ENCODE measurements at regions not wholly inside any gene's neighbourhood (a gene's known extent, or its start where the extent isn't known, plus 50 kb on each side); places are given as distances from the start of the nearest gene placed in this dataset.
"Not testable (repeated sequence)": the region's sequence is repeated elsewhere in the genome, so short reads cannot be mapped to it uniquely, and the experiment has no call there.

DNA sequence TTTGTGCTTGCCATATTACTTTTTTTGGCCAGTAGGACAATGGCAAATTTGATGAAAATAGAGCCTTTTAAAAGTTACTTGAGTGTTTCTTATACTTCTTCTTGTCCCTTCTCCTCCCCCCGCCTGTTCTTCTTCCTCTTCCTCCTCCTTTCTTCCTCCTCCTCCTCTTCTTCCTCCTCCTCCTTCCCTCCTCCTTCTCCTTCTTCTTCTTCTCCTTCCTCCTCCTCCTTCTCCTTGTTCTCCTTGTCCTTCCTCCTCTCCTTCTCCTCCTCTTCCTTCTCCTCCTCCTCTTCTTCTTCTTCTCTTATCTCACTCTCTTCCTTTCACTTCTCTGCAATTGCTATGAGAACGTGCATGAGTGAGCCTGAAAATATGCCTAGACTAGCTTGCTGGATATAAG, 466.2 kb upstream of the NR5A2 start:
- no peaks in the 10 kb centered on the region for H3K27me3 ChIP-seq (ENCODE audit: insufficient read depth, low read length, poor library complexity, severe bottlenecking)
- no peaks in the 10 kb centered on the region for H3K36me3 ChIP-seq (ENCODE audit: insufficient read depth, low read length)
- no peak overlapping the region for H3K27ac Mint-ChIP-seq
- H3K9me3 ChIP-seq (ENCODE audit: low read length): no peaks in the 10 kb centered on the region
- no peak overlapping the region for H3K27ac ChIP-seq (ENCODE audit: low read depth, low read length)
- no peaks in the 10 kb centered on the region for H3K36me3 Mint-ChIP-seq
- DNase-seq: no peak
- ChIA-PET CTCF (no interaction called here), POLR2A (no interaction called here)
- no peaks in the 10 kb centered on the region for H3K9me3 Mint-ChIP-seq
- no peak overlapping the region for H3K4me3 ChIP-seq (ENCODE audit: low read length)
- no peak overlapping the region for H3K4me3 Mint-ChIP-seq
- H3K4me1 Mint-ChIP-seq: no peaks in the 10 kb centered on the region
- peaks cover 5 to 22% of the 10 kb centered on the region in 2 donors for H3K27me3 Mint-ChIP-seq
- no peaks in the 10 kb centered on the region for H3K4me1 ChIP-seq (ENCODE audit: insufficient read depth, low read length)

DNA sequence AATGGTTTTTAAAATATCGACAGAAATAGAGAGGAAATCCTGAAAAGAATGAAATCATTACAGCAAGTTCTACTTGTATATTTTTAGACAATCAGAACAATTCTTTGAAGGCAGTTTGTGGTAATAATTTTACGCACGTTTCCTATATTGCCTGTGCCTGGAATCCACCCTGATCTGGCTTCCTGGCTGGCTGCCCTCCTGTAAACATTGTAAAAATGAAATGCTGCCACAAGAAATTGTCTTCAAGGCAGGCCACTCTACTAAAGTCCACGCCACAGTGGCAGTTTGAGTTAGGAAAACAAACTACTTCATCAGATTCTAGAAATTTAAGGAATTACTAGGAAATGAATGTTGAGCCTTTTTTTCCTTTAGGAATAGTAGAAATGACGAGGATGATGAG, 454.5 kb upstream of the NR5A2 start:
- Histone ChIP-seq H3K9me3 (ENCODE audit: low read length) (no peaks in the 10 kb centered on the region), H3K4me1 (ENCODE audit: insufficient read depth, low read length) (no peaks in the 10 kb centered on the region), H3K27me3 (ENCODE audit: insufficient read depth, low read length, poor library complexity, severe bottlenecking) (no peaks in the 10 kb centered on the region), H3K27ac (ENCODE audit: low read depth, low read length) (no peak overlapping the region), H3K36me3 (ENCODE audit: insufficient read depth, low read length) (no peaks in the 10 kb centered on the region), H3K4me3 (ENCODE audit: low read length) (no peak overlapping the region)
- ChIA-PET POLR2A (no interaction called here), CTCF (no interaction called here)
- H3K36me3 Mint-ChIP-seq: no peaks in the 10 kb centered on the region
- no peak overlapping the region for H3K27ac Mint-ChIP-seq
- no peaks in the 10 kb centered on the region for H3K4me1 Mint-ChIP-seq
- peaks cover 3 to 12% of the 10 kb centered on the region in 2 donors for H3K27me3 Mint-ChIP-seq
- H3K9me3 Mint-ChIP-seq: peaks cover 0 to 2% (median 0%) of the 10 kb centered on the region in 5 donors
- no peak for DNase-seq
- H3K4me3 Mint-ChIP-seq: no peak overlapping the region

DNA sequence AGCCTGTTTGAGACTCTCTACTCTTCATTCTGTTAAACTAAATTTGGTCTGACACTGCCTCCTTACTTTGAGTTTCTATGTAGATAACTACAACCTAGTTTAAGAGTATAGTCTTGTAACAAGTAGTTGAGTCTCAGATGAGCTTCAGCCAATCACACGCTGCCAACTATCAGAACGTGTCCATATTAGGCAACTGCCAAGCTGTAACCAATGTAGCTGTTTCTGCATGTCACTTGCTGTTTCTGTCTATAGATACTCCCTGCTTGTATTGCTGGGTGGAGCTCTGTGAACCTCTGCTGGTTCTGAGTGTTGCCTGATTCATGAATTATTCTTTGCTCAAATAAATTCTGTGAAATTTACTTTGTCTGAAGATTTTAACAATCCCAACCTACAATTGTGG, 452.6 kb upstream of the NR5A2 start:
- Mint-ChIP-seq H3K36me3 (no peaks in the 10 kb centered on the region), H3K9me3 (peaks cover 0 to 2% (median 0%) of the 10 kb centered on the region in 5 donors), H3K4me3 (no peak overlapping the region), H3K27ac (no peak overlapping the region), H3K27me3 (peaks cover 7 to 12% of the 10 kb centered on the region in 2 donors), H3K4me1 (no peaks in the 10 kb centered on the region)
- H3K4me1 ChIP-seq (ENCODE audit: insufficient read depth, low read length): no peaks in the 10 kb centered on the region
- H3K4me3 ChIP-seq (ENCODE audit: low read length): no peak overlapping the region
- no peaks in the 10 kb centered on the region for H3K27me3 ChIP-seq (ENCODE audit: insufficient read depth, low read length, poor library complexity, severe bottlenecking)
- ChIA-PET CTCF (no interaction called here), POLR2A (no interaction called here)
- H3K36me3 ChIP-seq (ENCODE audit: insufficient read depth, low read length): no peaks in the 10 kb centered on the region
- no peak for DNase-seq
- no peak overlapping the region for H3K27ac ChIP-seq (ENCODE audit: low read depth, low read length)
- H3K9me3 ChIP-seq (ENCODE audit: low read length): no peaks in the 10 kb centered on the region

DNA sequence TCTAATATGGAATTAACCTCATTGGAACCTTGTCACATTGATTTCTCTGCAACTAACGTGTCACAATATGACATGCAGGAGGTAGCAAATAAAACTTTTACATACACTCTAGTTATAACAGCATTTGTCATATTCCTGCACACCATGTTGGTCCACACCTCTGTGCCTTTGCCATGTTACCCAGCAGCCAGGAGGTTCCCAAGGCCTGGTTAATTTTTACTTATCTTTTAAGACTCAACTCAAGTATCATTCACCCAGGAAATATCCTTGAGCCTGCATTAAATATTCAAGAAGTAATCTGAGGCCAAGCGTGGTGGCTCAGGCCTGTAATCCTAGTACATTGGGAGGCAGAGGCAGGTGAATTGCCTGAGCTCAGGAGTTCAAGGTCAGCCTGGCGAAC, 447.2 kb upstream of the NR5A2 start:
- Histone ChIP-seq H3K4me3 (ENCODE audit: low read length) (no peak overlapping the region), H3K4me1 (ENCODE audit: insufficient read depth, low read length) (no peaks in the 10 kb centered on the region), H3K27me3 (ENCODE audit: insufficient read depth, low read length, poor library complexity, severe bottlenecking) (no peaks in the 10 kb centered on the region), H3K9me3 (ENCODE audit: low read length) (no peaks in the 10 kb centered on the region), H3K27ac (ENCODE audit: low read depth, low read length) (no peak overlapping the region), H3K36me3 (ENCODE audit: insufficient read depth, low read length) (no peaks in the 10 kb centered on the region)
- H3K36me3 Mint-ChIP-seq: no peaks in the 10 kb centered on the region
- CTCF ChIA-PET: no interaction called here
- H3K4me1 Mint-ChIP-seq: no peaks in the 10 kb centered on the region
- no peaks in the 10 kb centered on the region for H3K9me3 Mint-ChIP-seq
- peaks cover 7 to 16% of the 10 kb centered on the region in 2 donors for H3K27me3 Mint-ChIP-seq
- H3K27ac Mint-ChIP-seq: no peak overlapping the region
- POLR2A ChIA-PET: no interaction called here
- no peak overlapping the region for H3K4me3 Mint-ChIP-seq
- DNase-seq: no peak

DNA sequence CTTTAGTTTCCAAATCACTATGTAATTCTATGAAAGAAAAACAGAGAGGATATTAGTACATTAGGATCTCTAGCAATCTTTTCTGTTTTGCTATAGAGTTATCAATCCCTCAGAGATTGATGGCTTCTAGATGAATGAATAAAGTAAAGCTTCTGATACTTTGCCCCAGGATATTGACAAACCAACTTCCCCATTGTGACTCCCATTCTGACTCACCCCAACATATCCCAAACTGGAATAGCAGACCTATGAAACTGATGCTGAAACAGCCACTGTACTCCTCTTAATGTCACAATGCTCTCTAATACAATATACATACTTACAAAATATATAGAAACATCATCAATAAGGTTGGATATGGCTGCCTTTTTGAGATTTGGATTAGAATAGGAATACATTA, 442.1 kb upstream of the NR5A2 start:
- no peak overlapping the region for H3K27ac ChIP-seq (ENCODE audit: low read depth, low read length)
- Mint-ChIP-seq H3K4me1 (peaks cover 0 to 3% (median 0%) of the 10 kb centered on the region in 3 donors), H3K36me3 (peaks cover 0 to 2% (median 0%) of the 10 kb centered on the region in 3 donors), H3K27me3 (peaks cover 2 to 4% of the 10 kb centered on the region in 2 donors), H3K4me3 (no peak overlapping the region), H3K9me3 (no peaks in the 10 kb centered on the region), H3K27ac (no peak overlapping the region)
- DNase-seq: no peak
- H3K9me3 ChIP-seq (ENCODE audit: low read length): no peaks in the 10 kb centered on the region
- no peaks in the 10 kb centered on the region for H3K4me1 ChIP-seq (ENCODE audit: insufficient read depth, low read length)
- ChIA-PET CTCF (no interaction called here), POLR2A (no interaction called here)
- no peak overlapping the region for H3K4me3 ChIP-seq (ENCODE audit: low read length)
- H3K27me3 ChIP-seq (ENCODE audit: insufficient read depth, low read length, poor library complexity, severe bottlenecking): no peaks in the 10 kb centered on the region
- no peaks in the 10 kb centered on the region for H3K36me3 ChIP-seq (ENCODE audit: insufficient read depth, low read length)

DNA sequence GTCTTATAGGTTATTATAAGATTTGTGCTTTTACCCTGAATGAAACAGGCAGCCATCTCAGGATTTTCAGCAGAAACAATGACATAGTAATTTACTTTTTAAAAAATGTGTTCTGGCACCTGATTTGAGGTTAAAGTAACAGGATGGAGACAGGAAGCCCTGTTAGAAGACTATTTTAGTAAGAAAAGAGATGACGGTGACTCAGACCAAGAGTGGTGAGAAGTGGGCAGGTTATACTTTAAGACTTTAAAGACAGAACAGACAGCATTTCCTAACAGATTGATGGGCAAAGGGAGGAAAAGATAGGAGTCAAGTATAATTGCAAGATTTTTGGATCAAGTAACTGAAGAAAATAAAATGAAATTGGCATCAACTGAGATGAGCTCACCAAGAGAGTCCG, 436.8 kb upstream of the NR5A2 start:
- Mint-ChIP-seq H3K36me3 (peaks cover 0 to 2% (median 0%) of the 10 kb centered on the region in 3 donors), H3K27me3 (peaks cover 6 to 11% of the 10 kb centered on the region in 2 donors), H3K9me3 (no peaks in the 10 kb centered on the region), H3K4me3 (no peak overlapping the region), H3K27ac (no peak overlapping the region), H3K4me1 (peaks cover 0 to 7% (median 0%) of the 10 kb centered on the region in 3 donors)
- no peak overlapping the region for H3K27ac ChIP-seq (ENCODE audit: low read depth, low read length)
- ChIA-PET CTCF (no interaction called here), POLR2A (no interaction called here)
- H3K36me3 ChIP-seq (ENCODE audit: insufficient read depth, low read length): no peaks in the 10 kb centered on the region
- DNase-seq: no peak
- no peak overlapping the region for H3K4me3 ChIP-seq (ENCODE audit: low read length)
- no peaks in the 10 kb centered on the region for H3K4me1 ChIP-seq (ENCODE audit: insufficient read depth, low read length)
- H3K9me3 ChIP-seq (ENCODE audit: low read length): no peaks in the 10 kb centered on the region
- no peaks in the 10 kb centered on the region for H3K27me3 ChIP-seq (ENCODE audit: insufficient read depth, low read length, poor library complexity, severe bottlenecking)

DNA sequence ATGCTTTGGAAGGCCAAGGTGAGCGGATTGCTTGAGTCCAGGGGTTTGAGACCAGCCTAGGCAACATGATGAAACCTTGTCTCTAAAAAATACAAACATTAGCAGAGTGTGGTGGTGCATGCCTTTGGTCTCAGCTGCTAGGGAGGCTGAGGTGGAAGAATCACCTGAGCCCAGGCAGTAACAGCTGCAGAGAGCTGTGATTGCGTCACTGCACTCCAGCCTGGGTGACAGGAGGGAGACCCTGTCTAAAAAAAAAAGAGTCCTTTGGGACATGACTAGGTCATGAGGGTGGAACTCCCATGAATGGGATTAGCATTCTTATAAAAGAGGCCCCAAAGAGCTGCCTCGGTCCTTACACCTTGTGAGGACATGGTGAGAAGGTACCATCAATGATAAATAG, 436.0 kb upstream of the NR5A2 start:
- Mint-ChIP-seq H3K9me3 (no peaks in the 10 kb centered on the region), H3K36me3 (peaks cover 0 to 2% (median 0%) of the 10 kb centered on the region in 3 donors), H3K27me3 (peaks cover 6 to 14% of the 10 kb centered on the region in 2 donors), H3K4me1 (peaks cover 0 to 7% (median 0%) of the 10 kb centered on the region in 3 donors), H3K4me3 (no peak overlapping the region), H3K27ac (no peak overlapping the region)
- H3K9me3 ChIP-seq (ENCODE audit: low read length): no peaks in the 10 kb centered on the region
- POLR2A ChIA-PET: no interaction called here
- H3K4me1 ChIP-seq (ENCODE audit: insufficient read depth, low read length): no peaks in the 10 kb centered on the region
- no peaks in the 10 kb centered on the region for H3K27me3 ChIP-seq (ENCODE audit: insufficient read depth, low read length, poor library complexity, severe bottlenecking)
- H3K27ac ChIP-seq (ENCODE audit: low read depth, low read length): no peak overlapping the region
- no peaks in the 10 kb centered on the region for H3K36me3 ChIP-seq (ENCODE audit: insufficient read depth, low read length)
- CTCF ChIA-PET: no interaction called here
- H3K4me3 ChIP-seq (ENCODE audit: low read length): no peak overlapping the region
- no peak for DNase-seq

DNA sequence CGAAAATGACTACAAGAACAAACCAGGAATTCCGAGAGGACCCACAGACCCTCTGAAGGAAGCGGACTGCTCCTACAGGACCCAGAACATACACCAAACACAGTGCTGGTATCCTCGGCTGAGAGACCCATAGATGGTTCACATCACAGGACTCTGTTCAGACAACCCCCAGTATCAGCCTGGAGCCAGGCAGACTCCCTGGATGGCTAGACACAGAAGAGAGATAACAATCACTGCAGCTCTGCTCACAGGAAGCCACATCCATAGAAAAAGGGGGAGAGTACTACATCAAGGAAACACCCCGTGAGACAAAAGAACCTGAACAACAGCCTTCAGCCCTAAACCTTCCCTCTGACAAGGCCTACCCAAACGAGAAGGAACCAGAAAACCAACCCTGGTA, 434.0 kb upstream of the NR5A2 start:
- peaks cover 5 to 26% of the 10 kb centered on the region in 2 donors for H3K27me3 Mint-ChIP-seq
- Histone ChIP-seq H3K9me3 (ENCODE audit: low read length) (no peaks in the 10 kb centered on the region), H3K4me3 (ENCODE audit: low read length) (no peak overlapping the region), H3K36me3 (ENCODE audit: insufficient read depth, low read length) (no peaks in the 10 kb centered on the region), H3K27me3 (ENCODE audit: insufficient read depth, low read length, poor library complexity, severe bottlenecking) (no peaks in the 10 kb centered on the region), H3K4me1 (ENCODE audit: insufficient read depth, low read length) (no peaks in the 10 kb centered on the region), H3K27ac (ENCODE audit: low read depth, low read length) (no peak overlapping the region)
- H3K9me3 Mint-ChIP-seq: peaks cover 0 to 2% (median 0%) of the 10 kb centered on the region in 5 donors
- H3K36me3 Mint-ChIP-seq: peaks cover 0 to 2% (median 0%) of the 10 kb centered on the region in 3 donors
- POLR2A ChIA-PET: no interaction called here
- no peak overlapping the region for H3K27ac Mint-ChIP-seq
- no peak overlapping the region for H3K4me3 Mint-ChIP-seq
- CTCF ChIA-PET: no interaction called here
- no peak for DNase-seq
- H3K4me1 Mint-ChIP-seq: peaks cover 0 to 7% (median 0%) of the 10 kb centered on the region in 3 donors

DNA sequence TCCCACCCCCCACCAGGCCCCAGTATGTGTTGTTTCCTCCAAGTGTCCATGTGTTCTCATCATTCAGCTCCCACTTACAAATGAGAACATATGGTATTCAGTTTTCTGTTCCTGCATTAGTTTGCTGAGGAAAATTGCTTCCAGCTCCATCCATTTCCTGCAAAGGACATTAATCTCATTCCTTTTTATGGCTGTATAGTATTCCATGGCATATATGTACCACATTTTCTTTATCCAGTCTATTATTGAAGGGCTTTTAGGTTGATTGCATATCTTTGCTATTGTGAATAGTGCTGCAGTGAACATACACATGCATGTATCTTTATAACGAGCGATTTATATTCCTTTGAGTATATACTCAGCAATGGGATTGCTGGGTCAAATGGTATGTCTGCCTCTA, 431.1 kb upstream of the NR5A2 start:
- H3K4me1 Mint-ChIP-seq; H3K36me3 ChIP-seq (ENCODE audit: insufficient read depth, low read length); CTCF ChIA-PET; H3K27ac Mint-ChIP-seq; H3K27ac ChIP-seq (ENCODE audit: low read depth, low read length); DNase-seq; H3K9me3 ChIP-seq (ENCODE audit: low read length); H3K36me3 Mint-ChIP-seq; H3K4me3 Mint-ChIP-seq; H3K9me3 Mint-ChIP-seq; POLR2A ChIA-PET; H3K4me3 ChIP-seq (ENCODE audit: low read length); H3K4me1 ChIP-seq (ENCODE audit: insufficient read depth, low read length); H3K27me3 ChIP-seq (ENCODE audit: insufficient read depth, low read length, poor library complexity, severe bottlenecking): not testable (repeated sequence)
- H3K27me3 Mint-ChIP-seq: peaks cover 10 to 29% of the 10 kb centered on the region in 2 donors

Measured in CD8-positive, alpha-beta memory T cell (primary cell).